Common myeloid progenitor, CD34-positive (primary cell): ENCODE measurements at regions not wholly inside any gene's neighbourhood (a gene's known extent, or its start where the extent isn't known, plus 50 kb on each side); places are given as distances from the start of the nearest gene placed in this dataset.

Experiments
- CTCF ChIA-PET: fragments of 350-600 bp; sonication (Branson Sonifier 250); formaldehyde crosslinking; loops from one replicate; lab custom pipeline; 2021; ENCODE audit warnings: antibody characterized with exemption; lab: Charles Lee
- POLR2A ChIA-PET: fragments of 350-600 bp; sonication (Branson Sonifier 250); formaldehyde crosslinking; loops from one replicate; lab custom pipeline; 2021; ENCODE audit warnings: antibody characterized with exemption; lab: Charles Lee
- DNase-seq, 3 donors: peaks; one replicate each; pipeline versions ENCODE4 v3.0.0 to v3.0.0-alpha.2; 2013
- H3K27ac ChIP-seq, 2 experiments: 1 replicate in 1 of 2; 2 replicates in 1 of 2; pipeline ENCODE4 v1.7.0; 2013; ENCODE audit warnings: inconsistent platforms in 2 of 2, low read length in 2 of 2, mild to moderate bottlenecking in 2 of 2, low read depth in 1 of 2, moderate library complexity in 1 of 2; ENCODE audit not compliant: severe bottlenecking in 2 of 2, insufficient read depth in 1 of 2, poor library complexity in 1 of 2
- H3K27me3 ChIP-seq, 5 experiments: replicated peaks in 2 of 5; 1 replicate in 3 of 5; 2 replicates in 2 of 5; pipeline versions ENCODE4 v1.6.1 to v1.7.0; 2013; ENCODE audit warnings: low read length in 4 of 5, mild to moderate bottlenecking in 2 of 5, moderate library complexity in 2 of 5, inconsistent platforms in 1 of 5; ENCODE audit not compliant: insufficient read depth in 5 of 5, control insufficient read depth in 4 of 5
- H3K36me3 ChIP-seq, 4 experiments: 1 replicate in 2 of 4; 2 replicates in 2 of 4; pipeline versions ENCODE4 v1.6.1 to v1.7.0; 2013; ENCODE audit warnings: low read length in 3 of 4, control low read depth in 1 of 4, mild to moderate bottlenecking in 1 of 4; ENCODE audit not compliant: control insufficient read depth in 4 of 4, insufficient read depth in 4 of 4
- H3K4me1 ChIP-seq, 4 experiments: 1 replicate in 3 of 4; 2 replicates in 1 of 4; pipeline versions ENCODE4 v1.6.1 to v1.7.1; 2013; ENCODE audit warnings: low read length in 3 of 4, mild to moderate bottlenecking in 3 of 4, control low read depth in 1 of 4, inconsistent platforms in 1 of 4, moderate library complexity in 1 of 4; ENCODE audit not compliant: control insufficient read depth in 4 of 4, insufficient read depth in 4 of 4; ENCODE audit errors: control extremely low read depth in 1 of 4
- H3K4me3 ChIP-seq, 7 experiments: 1 replicate in 4 of 7; 2 replicates in 3 of 7; pipeline versions ENCODE4 v1.5.1 to v1.7.0; 2013; ENCODE audit warnings: mild to moderate bottlenecking in 7 of 7, low read length in 6 of 7, moderate library complexity in 6 of 7, inconsistent platforms in 2 of 7, low read depth in 2 of 7, control low read depth in 1 of 7; ENCODE audit not compliant: insufficient read depth in 4 of 7, control insufficient read depth in 1 of 7; ENCODE audit errors: extremely low read depth in 1 of 7
- H3K9me3 ChIP-seq, 5 experiments: 1 replicate in 4 of 5; 2 replicates in 1 of 5; pipeline versions ENCODE4 v1.6.1 to v1.7.1; 2013; ENCODE audit warnings: low read length in 4 of 5, mild to moderate bottlenecking in 2 of 5, inconsistent platforms in 1 of 5, low read depth in 1 of 5, moderate library complexity in 1 of 5; ENCODE audit not compliant: control insufficient read depth in 4 of 5, insufficient read depth in 2 of 5; ENCODE audit errors: control extremely low read depth in 1 of 5
- WGBS: methylation state at CpG from one replicate; pipeline ENCODE4 v1.1.5; 2013; ENCODE audit not compliant: insufficient coverage; 5-methylcytosine and 5-hydroxymethylcytosine counted together

GRCh38 chr10:78523453-78523852 is 489.8 kb downstream of the RPS24 start:
- DNase-seq = no peak
- Histone ChIP-seq H3K36me3 (no peaks in the 10 kb centered on the region), H3K27me3 (no peaks in the 10 kb centered on the region), H3K4me1 (no peaks in the 10 kb centered on the region), H3K27ac (no peak overlapping the region), H3K4me3 (no peak overlapping the region), H3K9me3 (no peaks in the 10 kb centered on the region)
- ChIA-PET POLR2A (no interaction called here), CTCF (no interaction called here)
- WGBS = 100% methylated on average over 1 of the region's 1 CpG

- WGBS = 90% methylated on average over 5 of the region's 5 CpGs
- ChIA-PET POLR2A (no interaction called here), CTCF (no interaction called here)
- Histone ChIP-seq H3K27me3 (no peaks in the 10 kb centered on the region), H3K4me3 (no peak overlapping the region), H3K9me3 (no peaks in the 10 kb centered on the region), H3K4me1 (no peaks in the 10 kb centered on the region), H3K27ac (no peak overlapping the region), H3K36me3 (no peaks in the 10 kb centered on the region)
- no peak for DNase-seq
Measured at GRCh38 chr10:78524342-78524741, 490.7 kb downstream of the RPS24 start.

GRCh38 chr10:78524941-78525340 is 491.3 kb downstream of the RPS24 start:
- DNase-seq = no peak
- Histone ChIP-seq H3K36me3 (no peaks in the 10 kb centered on the region), H3K9me3 (no peaks in the 10 kb centered on the region), H3K4me1 (no peaks in the 10 kb centered on the region), H3K4me3 (no peak overlapping the region), H3K27me3 (no peaks in the 10 kb centered on the region), H3K27ac (no peak overlapping the region)
- 92% methylated on average over 4 of the region's 4 CpGs for WGBS
- CTCF ChIA-PET = no interaction called here
- POLR2A ChIA-PET = no interaction called here

- no peak for DNase-seq
- H3K9me3 ChIP-seq = no peaks in the 10 kb centered on the region
- H3K4me3 ChIP-seq = no peak overlapping the region
- H3K4me1 ChIP-seq = no peaks in the 10 kb centered on the region
- ChIA-PET POLR2A (no interaction called here), CTCF (no interaction called here)
- WGBS = 100% methylated on average over 3 of the region's 3 CpGs
- no peaks in the 10 kb centered on the region for H3K27me3 ChIP-seq
- H3K27ac ChIP-seq = no peak overlapping the region
- H3K36me3 ChIP-seq = no peaks in the 10 kb centered on the region
Measured at GRCh38 chr10:78526347-78526746, 492.7 kb downstream of the RPS24 start.

- Histone ChIP-seq H3K27me3 (no peaks in the 10 kb centered on the region), H3K9me3 (no peaks in the 10 kb centered on the region), H3K36me3 (no peaks in the 10 kb centered on the region), H3K27ac (no peak overlapping the region), H3K4me3 (no peak overlapping the region), H3K4me1 (peaks cover 0 to 3% (median under 1%) of the 10 kb centered on the region in 4 experiments)
- WGBS = 92% methylated on average over 9 of the region's 10 CpGs
- no peak for DNase-seq
- ChIA-PET CTCF (no interaction called here), POLR2A (no interaction called here)
Measured at GRCh38 chr10:78527296-78527695, 493.6 kb downstream of the RPS24 start.

GRCh38 chr10:78528749-78529204 is 495.1 kb downstream of the RPS24 start:
- peaks cover 0 to 13% (median 3%) of the 10 kb centered on the region in 4 experiments for H3K4me1 ChIP-seq
- ChIA-PET CTCF (no interaction called here), POLR2A (no interaction called here)
- no peaks in the 10 kb centered on the region for H3K27me3 ChIP-seq
- no peak overlapping the region for H3K4me3 ChIP-seq
- 93% methylated on average over 11 of the region's 13 CpGs for WGBS
- H3K36me3 ChIP-seq = no peaks in the 10 kb centered on the region
- DNase-seq = no peak
- H3K9me3 ChIP-seq = no peaks in the 10 kb centered on the region
- no peak overlapping the region for H3K27ac ChIP-seq

- DNase-seq = no peak
- no peaks in the 10 kb centered on the region for H3K27me3 ChIP-seq
- H3K36me3 ChIP-seq = no peaks in the 10 kb centered on the region
- no peak overlapping the region for H3K27ac ChIP-seq
- no peak overlapping the region for H3K4me3 ChIP-seq
- WGBS = 80% methylated on average over 1 of the region's 2 CpGs
- H3K4me1 ChIP-seq = peaks cover 0 to 13% (median 3%) of the 10 kb centered on the region in 4 experiments
- POLR2A ChIA-PET = no interaction called here
- H3K9me3 ChIP-seq = no peaks in the 10 kb centered on the region
- CTCF ChIA-PET = no interaction called here
Measured at GRCh38 chr10:78529262-78529661, 495.6 kb downstream of the RPS24 start.
